PC-3 (cell line): ENCODE measurements at regions not wholly inside any gene's neighbourhood (a gene's known extent, or its start where the extent isn't known, plus 50 kb on each side); places are given as distances from the start of the nearest gene placed in this dataset.

Experiments used
- ATAC-seq: fragments of 200-7000 bp; cut with Tn5 transposase; 2 replicates; pipeline ENCODE4 v1.9.1; 2020; ENCODE audit warnings: mild to moderate bottlenecking, moderate library complexity
- BruUV-seq: library from RNA; stranded (reverse); fragments of 400-500 nt; replicated peaks from 2 replicates; lab custom pipeline; 2021; lab: Mats Ljungman, UMichigan
- CTCF ChIA-PET: fragments of 300-600 bp; sonication (Branson Sonifier 250); formaldehyde crosslinking; loops from one replicate; lab custom pipeline; 2022; ENCODE audit warnings: antibody characterized with exemption; lab: Charles Lee
- POLR2A ChIA-PET: fragments of 300-600 bp; sonication (Branson Sonifier 250); formaldehyde crosslinking; loops from one replicate; lab custom pipeline; 2022; ENCODE audit warnings: antibody characterized with exemption; ENCODE audit not compliant: unreplicated experiment; lab: Charles Lee
- DNase-seq: peaks from one replicate; pipeline ENCODE4 v3.0.0-alpha.2; 2015
- H2AFZ ChIP-seq: fragments of 300-600 bp; sonication (generic); 2 replicates; pipeline ENCODE4 v1.6.0; 2016; ENCODE audit warnings: antibody characterized with exemption, low read length
- H3F3A ChIP-seq: fragments of 300-600 bp; sonication (generic); one replicate; pipeline ENCODE4 v1.6.0; 2017; ENCODE audit warnings: antibody characterized with exemption, low read length, control low read depth, mild to moderate bottlenecking; ENCODE audit not compliant: unreplicated experiment
- H3K27ac ChIP-seq: fragments of 300-600 bp; sonication (generic); 2 replicates; pipeline ENCODE4 v1.5.1; 2016; ENCODE audit warnings: mild to moderate bottlenecking, low read length
- H3K27me3 ChIP-seq: fragments of 300-600 bp; sonication (generic); 2 replicates; pipeline ENCODE4 v1.6.1; 2016; ENCODE audit warnings: low read length, mixed read lengths
- H3K36me3 ChIP-seq: fragments of 300-600 bp; sonication (generic); 2 replicates; pipeline ENCODE4 v1.6.1; 2016; ENCODE audit warnings: low read depth, mixed run types, low read length, mixed read lengths
- H3K4me1 ChIP-seq: fragments of 300-600 bp; sonication (generic); 2 replicates; pipeline ENCODE4 v1.5.1; 2016; ENCODE audit warnings: low read length; ENCODE audit not compliant: insufficient read depth
- H3K4me2 ChIP-seq: fragments of 300-600 bp; sonication (generic); 2 replicates; pipeline ENCODE4 v1.6.0; 2016; ENCODE audit warnings: low read length
- H3K4me3 ChIP-seq: fragments of 300-600 bp; sonication (generic); 2 replicates; pipeline ENCODE4 v1.5.1; 2016; ENCODE audit warnings: mild to moderate bottlenecking, low read length, mixed read lengths
- H3K79me2 ChIP-seq: fragments of 300-600 bp; sonication (generic); 2 replicates; pipeline ENCODE4 v1.6.1; 2017; ENCODE audit warnings: low read length, mixed read lengths
- H3K9ac ChIP-seq: fragments of 300-600 bp; sonication (generic); 2 replicates; pipeline ENCODE4 v1.6.0; 2016; ENCODE audit warnings: mild to moderate bottlenecking, low read length
- H3K9me2 ChIP-seq: fragments of 300-600 bp; sonication (generic); replicated peaks from 2 replicates; pipeline ENCODE4 v1.6.1; 2016; ENCODE audit warnings: mixed run types, low read length, mixed read lengths
- H3K9me3 ChIP-seq: fragments of 300-600 bp; sonication (generic); 2 replicates; pipeline ENCODE4 v1.6.1; 2016; ENCODE audit warnings: low read length, mixed read lengths
- H4K20me1 ChIP-seq: fragments of 300-600 bp; sonication (generic); 2 replicates; pipeline ENCODE4 v1.6.1; 2016; ENCODE audit warnings: low read length, mixed read lengths
- EZH2 ChIP-seq: fragments of 300-600 bp; sonication (generic); IDR thresholded peaks from one replicate; pipeline ENCODE4 v1.6.1; 2017; ENCODE audit warnings: antibody characterized with exemption, mild to moderate bottlenecking, low read length; ENCODE audit not compliant: unreplicated experiment
- EZH2phosphoT487 ChIP-seq: fragments of 300-600 bp; sonication (generic); IDR thresholded peaks from 2 replicates; pipeline ENCODE4 v1.6.1; 2018; ENCODE audit warnings: mild to moderate bottlenecking, antibody characterized with exemption, low read length, borderline replicate concordance
- intact Hi-C: fragments of 100-400 bp; cut with micrococcal nuclease; formaldehyde crosslinking; loops from 2 replicates; pipeline ENCODE4 v1.9.0; 2023
- TF ChIP-seq, protein P1 (sequence below): fragments of 300-600 bp; sonication (generic); conservative IDR thresholded peaks from 2 replicates; pipeline ENCODE4 v1.5.1; 2017; ENCODE audit warnings: antibody characterized with exemption, low read depth, mild to moderate bottlenecking, low read length

DNA sequence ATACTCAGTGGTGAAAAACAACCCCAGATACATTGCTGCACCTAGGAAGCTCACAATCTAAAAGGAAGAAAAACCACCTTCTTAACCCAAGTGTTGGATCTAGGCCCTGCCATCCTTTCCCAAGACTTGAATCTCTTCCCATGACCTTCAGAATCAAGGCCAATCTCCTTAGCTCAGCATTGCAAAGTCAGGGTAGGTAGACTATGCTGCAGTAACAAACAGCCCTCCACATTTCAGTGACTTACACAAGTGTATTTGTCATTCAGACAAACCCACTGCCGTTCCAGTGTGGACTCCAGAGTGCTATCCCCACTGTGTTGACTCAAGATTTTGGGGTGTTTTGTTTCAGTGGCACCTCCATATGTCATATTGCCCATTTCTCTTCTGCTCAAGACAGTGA lies 278.4 kb downstream of the UACA start:
- Histone ChIP-seq H3K36me3 (no peaks in the 10 kb centered on the region), H3F3A (no peaks in the 10 kb centered on the region), H3K4me1 (peaks cover 14% of the 10 kb centered on the region), H3K9me3 (no peaks in the 10 kb centered on the region), H3K79me2 (no peaks in the 10 kb centered on the region), H4K20me1 (no peaks in the 10 kb centered on the region), H2AFZ (no peak overlapping the region), H3K4me2 (no peak overlapping the region), H3K4me3 (no peak overlapping the region), H3K27ac (no peak overlapping the region), H3K9ac (no peak overlapping the region), H3K27me3 (no peaks in the 10 kb centered on the region), H3K9me2 (no peaks in the 10 kb centered on the region)
- ATAC-seq (no peak), DNase-seq (no peak)
- intact Hi-C loops = no loop called here
- BruUV-seq = no TSS peak
- POLR2A ChIA-PET = no interaction called here
- TF ChIP-seq, protein P1, sequence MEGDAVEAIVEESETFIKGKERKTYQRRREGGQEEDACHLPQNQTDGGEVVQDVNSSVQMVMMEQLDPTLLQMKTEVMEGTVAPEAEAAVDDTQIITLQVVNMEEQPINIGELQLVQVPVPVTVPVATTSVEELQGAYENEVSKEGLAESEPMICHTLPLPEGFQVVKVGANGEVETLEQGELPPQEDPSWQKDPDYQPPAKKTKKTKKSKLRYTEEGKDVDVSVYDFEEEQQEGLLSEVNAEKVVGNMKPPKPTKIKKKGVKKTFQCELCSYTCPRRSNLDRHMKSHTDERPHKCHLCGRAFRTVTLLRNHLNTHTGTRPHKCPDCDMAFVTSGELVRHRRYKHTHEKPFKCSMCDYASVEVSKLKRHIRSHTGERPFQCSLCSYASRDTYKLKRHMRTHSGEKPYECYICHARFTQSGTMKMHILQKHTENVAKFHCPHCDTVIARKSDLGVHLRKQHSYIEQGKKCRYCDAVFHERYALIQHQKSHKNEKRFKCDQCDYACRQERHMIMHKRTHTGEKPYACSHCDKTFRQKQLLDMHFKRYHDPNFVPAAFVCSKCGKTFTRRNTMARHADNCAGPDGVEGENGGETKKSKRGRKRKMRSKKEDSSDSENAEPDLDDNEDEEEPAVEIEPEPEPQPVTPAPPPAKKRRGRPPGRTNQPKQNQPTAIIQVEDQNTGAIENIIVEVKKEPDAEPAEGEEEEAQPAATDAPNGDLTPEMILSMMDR = no peak
- TF ChIP-seq EZH2phosphoT487 = no peak
- TF ChIP-seq EZH2 = no peak
- CTCF ChIA-PET = no interaction called here

DNA sequence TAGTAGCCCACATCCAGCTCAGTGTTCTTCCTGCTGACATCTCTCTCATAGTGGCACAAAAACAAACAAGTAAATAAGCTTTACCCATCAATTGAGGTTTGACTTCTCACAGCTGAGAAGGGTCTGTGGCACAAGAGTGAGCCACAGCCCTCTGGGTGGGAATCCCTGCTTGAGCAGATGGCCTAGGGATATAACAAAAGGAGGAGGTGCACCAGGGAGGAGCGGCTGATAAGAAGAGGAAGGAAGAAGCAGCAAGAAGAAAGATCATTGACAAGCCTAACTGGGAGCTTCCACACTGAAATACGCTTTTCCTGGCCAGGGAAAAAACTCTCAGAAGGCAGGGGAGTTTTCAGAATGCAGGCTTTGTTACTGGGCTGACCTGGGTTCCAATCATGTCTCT lies 279.8 kb downstream of the UACA start:
- no peaks in the 10 kb centered on the region for H3K27me3 ChIP-seq
- peaks cover 14% of the 10 kb centered on the region for H3K4me1 ChIP-seq
- no peak overlapping the region for H3K9ac ChIP-seq
- H2AFZ ChIP-seq = no peak overlapping the region
- DNase-seq (no peak), ATAC-seq (no peak)
- H3K4me2 ChIP-seq = no peak overlapping the region
- H3K9me3 ChIP-seq = no peaks in the 10 kb centered on the region
- no TSS peak for BruUV-seq
- intact Hi-C loops = no loop called here
- H3K36me3 ChIP-seq = no peaks in the 10 kb centered on the region
- ChIA-PET CTCF (no interaction called here), POLR2A (no interaction called here)
- no peaks in the 10 kb centered on the region for H3K79me2 ChIP-seq
- H3K9me2 ChIP-seq = no peaks in the 10 kb centered on the region
- H4K20me1 ChIP-seq = no peaks in the 10 kb centered on the region
- no peaks in the 10 kb centered on the region for H3F3A ChIP-seq
- no peak for TF ChIP-seq EZH2
- TF ChIP-seq, protein P1 = no peak
- TF ChIP-seq EZH2phosphoT487 = no peak
- no peak overlapping the region for H3K27ac ChIP-seq
- H3K4me3 ChIP-seq = no peak overlapping the region

DNA sequence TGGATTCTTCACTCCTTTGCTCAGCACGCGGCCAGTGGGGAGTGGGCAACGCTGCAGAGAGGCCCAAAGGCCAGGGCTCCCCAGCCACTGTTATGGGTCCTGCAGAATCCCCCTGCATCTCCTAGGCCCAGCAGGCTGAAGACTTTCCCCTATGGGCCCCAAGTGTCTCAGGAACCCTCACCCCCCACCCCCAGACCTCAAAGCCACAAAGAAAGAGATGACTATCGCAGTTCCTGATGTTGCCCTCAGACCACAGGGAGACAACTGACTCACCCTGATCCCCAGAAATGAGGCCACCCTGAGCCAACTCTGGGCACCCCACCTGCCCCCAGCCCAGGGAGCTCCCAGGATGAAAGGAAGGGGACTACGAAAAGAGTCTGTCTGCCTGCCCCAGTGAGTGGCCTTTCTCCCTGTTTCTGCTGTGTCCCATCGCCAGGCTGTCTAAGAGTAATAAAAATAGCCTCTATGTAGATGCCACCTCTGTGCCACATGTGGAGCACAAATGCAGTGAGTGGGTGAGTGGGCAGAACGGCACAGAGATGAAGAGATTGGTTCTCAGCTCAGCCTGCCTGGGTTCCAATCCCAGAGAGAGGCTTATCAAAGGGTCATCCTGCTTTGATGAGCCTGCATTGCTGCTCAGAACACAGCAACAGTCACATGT lies 283.0 kb downstream of the UACA start:
- DNase-seq (no peak), ATAC-seq (no peak)
- Histone ChIP-seq H3K79me2 (no peaks in the 10 kb centered on the region), H3K27me3 (no peaks in the 10 kb centered on the region), H3F3A (no peaks in the 10 kb centered on the region), H3K4me2 (no peak overlapping the region), H3K9me2 (no peaks in the 10 kb centered on the region), H3K27ac (no peak overlapping the region), H3K36me3 (no peaks in the 10 kb centered on the region), H3K9ac (no peak overlapping the region), H3K4me1 (peaks cover 9% of the 10 kb centered on the region), H4K20me1 (no peaks in the 10 kb centered on the region), H3K9me3 (no peaks in the 10 kb centered on the region), H3K4me3 (no peak overlapping the region), H2AFZ (no peak overlapping the region)
- TF ChIP-seq, protein P1 = no peak
- no peak for TF ChIP-seq EZH2
- no peak for TF ChIP-seq EZH2phosphoT487
- BruUV-seq = no TSS peak
- intact Hi-C loops = no loop called here
- ChIA-PET POLR2A (no interaction called here), CTCF (no interaction called here)
